SK-N-SH (cell line): ENCODE measurements at regions not wholly inside any gene's neighbourhood (a gene's known extent, or its start where the extent isn't known, plus 50 kb on each side); places are given as distances from the start of the nearest gene placed in this dataset.

ENCODE experiments used
- CTCF ChIA-PET: fragments of 300-600, 350-600 bp; formaldehyde crosslinking; extraction: SDS; loops from one replicate; lab custom pipeline; 2021; lab: Yijun Ruan, JAX
- POLR2A ChIA-PET: fragments of 350-600 bp; sonication (Branson Sonifier 250); formaldehyde crosslinking; extraction: SDS; loops from one replicate; lab custom pipeline; 2020; ENCODE audit warnings: antibody characterized with exemption, inconsistent platforms; lab: Yijun Ruan, JAX
- DNase-seq: peaks from one replicate; pipeline ENCODE4 v3.0.0; 2012
- H2AFZ ChIP-seq: fragments of 200-600 bp; sonication (generic); 2 replicates; pipeline ENCODE4 v1.8.1; 2016; ENCODE audit warnings: antibody characterized with exemption, mild to moderate bottlenecking, low read depth
- H3F3A ChIP-seq: fragments of 200-600 bp; sonication (generic); replicated peaks from 2 replicates; pipeline ENCODE3; 2016; ENCODE audit warnings: antibody characterized with exemption, mild to moderate bottlenecking; ENCODE audit not compliant: insufficient read depth
- H3K27ac ChIP-seq, 2 experiments: fragments of 200-500 bp in 1 of 2; fragments of 200-600 bp in 1 of 2; sonication (Bioruptor generic) in 1 of 2; sonication (generic), shearing (Covaris generic) in 1 of 2; 2 replicates each; pipeline versions ENCODE4 v1.5.1 to v1.6.1; 2014 to 2016; ENCODE audit warnings: low read depth in 2 of 2, inconsistent platforms in 1 of 2, low read length in 1 of 2, mild to moderate bottlenecking in 1 of 2, mixed read lengths in 1 of 2
- H3K27me3 ChIP-seq: fragments of 200-600 bp; sonication (generic), shearing (Covaris generic); 2 replicates; pipeline ENCODE4 v1.6.1; 2016; ENCODE audit warnings: mixed run types; ENCODE audit not compliant: insufficient read depth
- H3K36me3 ChIP-seq, 2 experiments: fragments of 200-500 bp in 1 of 2; fragments of 200-600 bp in 1 of 2; sonication (Bioruptor generic) in 1 of 2; sonication (generic) in 1 of 2; replicated peaks in 1 of 2; 2 replicates each; pipeline versions ENCODE3 to v1.5.1; 2014 to 2016; ENCODE audit warnings: low read length in 1 of 2, mild to moderate bottlenecking in 1 of 2; ENCODE audit not compliant: insufficient read depth in 2 of 2, control insufficient read depth in 1 of 2
- H3K4me1 ChIP-seq, 2 experiments: fragments of 200-500 bp in 1 of 2; fragments of 200-600 bp in 1 of 2; sonication (Bioruptor generic) in 1 of 2; sonication (generic), shearing (Covaris generic) in 1 of 2; 2 replicates each; pipeline versions ENCODE4 v1.5.1 to v1.6.1; 2014 to 2016; ENCODE audit warnings: low read depth in 1 of 2, low read length in 1 of 2, mixed run types in 1 of 2; ENCODE audit not compliant: insufficient read depth in 2 of 2, control insufficient read depth in 1 of 2
- H3K4me2 ChIP-seq: fragments of 200-600 bp; sonication (generic), shearing (Covaris generic); 2 replicates; pipeline ENCODE4 v1.6.1; 2017; ENCODE audit warnings: mixed run types
- H3K4me3 ChIP-seq, 2 experiments: fragments of 200-500 bp in 1 of 2; fragments of 200-600 bp in 1 of 2; sonication (Bioruptor generic) in 1 of 2; sonication (generic), shearing (Covaris generic) in 1 of 2; 2 replicates each; pipeline versions ENCODE4 v1.5.1 to v1.8.1; 2014 to 2016; ENCODE audit warnings: low read depth in 2 of 2, inconsistent platforms in 1 of 2, low read length in 1 of 2, mild to moderate bottlenecking in 1 of 2, mixed read lengths in 1 of 2, moderate library complexity in 1 of 2
- H3K79me2 ChIP-seq: fragments of 200-600 bp; sonication (generic); 2 replicates; pipeline ENCODE4 v1.8.1; 2017; ENCODE audit warnings: mild to moderate bottlenecking; ENCODE audit not compliant: insufficient read depth
- H3K9ac ChIP-seq: fragments of 200-600 bp; sonication (generic); 2 replicates; pipeline ENCODE4 v1.6.1; 2017; ENCODE audit warnings: mixed run types
- H3K9me2 ChIP-seq: fragments of 200-600 bp; sonication (generic); 2 replicates; pipeline ENCODE4 v1.6.1; 2017; ENCODE audit warnings: mixed run types
- H3K9me3 ChIP-seq: fragments of 200-600 bp; sonication (generic); 2 replicates; pipeline ENCODE4 v1.6.1; 2017; ENCODE audit warnings: mixed run types, mild to moderate bottlenecking, moderate library complexity
- H4K20me1 ChIP-seq: fragments of 200-600 bp; sonication (generic); 2 replicates; pipeline ENCODE4 v1.6.1; 2017; ENCODE audit warnings: mild to moderate bottlenecking, mixed run types; ENCODE audit not compliant: insufficient read depth
- CHD2 ChIP-seq: fragments of 150-350 bp; IDR thresholded peaks from 2 replicates; pipeline ENCODE4 v1.6.1; 2018; ENCODE audit warnings: low read length; ENCODE audit not compliant: partially characterized antibody
- EZH2phosphoT487 ChIP-seq: fragments of 200-600 bp; sonication (generic); IDR thresholded peaks from 2 replicates; pipeline ENCODE4 v1.6.1; 2017; ENCODE audit warnings: low read depth, mixed run types, mild to moderate bottlenecking, antibody characterized with exemption, moderate library complexity, borderline replicate concordance
- FOSL2 ChIP-seq: IDR thresholded peaks from 2 replicates; pipeline ENCODE4 v1.4.0; 2012; ENCODE audit warnings: low read depth, mild to moderate bottlenecking, moderate library complexity, borderline replicate concordance
- FOXM1 ChIP-seq: IDR thresholded peaks from 2 replicates; pipeline ENCODE4 v1.4.0; 2012; ENCODE audit warnings: low read depth, mild to moderate bottlenecking
- GABPA ChIP-seq: IDR thresholded peaks from 2 replicates; pipeline ENCODE4 v1.4.0; 2012; ENCODE audit warnings: low read depth, mild to moderate bottlenecking
- JUND ChIP-seq: IDR thresholded peaks from 2 replicates; pipeline ENCODE4 v1.4.0; 2012
- NRF1 ChIP-seq: IDR thresholded peaks from 2 replicates; pipeline ENCODE4 v1.6.1; 2012; ENCODE audit warnings: low read depth, mild to moderate bottlenecking, low read length
- POLR2AphosphoS5 ChIP-seq: IDR thresholded peaks from 2 replicates; pipeline ENCODE4 v1.6.1; 2012; ENCODE audit warnings: low read depth, low read length
- RAD21 ChIP-seq: IDR thresholded peaks from 2 replicates; pipeline ENCODE4 v1.6.1; 2012; ENCODE audit warnings: mild to moderate bottlenecking, low read length
- RCOR1 ChIP-seq: fragments of 150-350 bp; IDR thresholded peaks from 2 replicates; pipeline ENCODE4 v1.6.1; 2017; ENCODE audit warnings: antibody characterized with exemption, low read length
- REST ChIP-seq: IDR thresholded peaks from 2 replicates; pipeline ENCODE4 v1.6.1; 2012; ENCODE audit warnings: mild to moderate bottlenecking, low read depth, low read length, moderate library complexity
- SMC3 ChIP-seq: IDR thresholded peaks from 2 replicates; pipeline ENCODE4 v1.6.1; 2012; ENCODE audit warnings: low read depth, low read length, improper control_type of control experiment
- TAF1 ChIP-seq: IDR thresholded peaks from 2 replicates; pipeline ENCODE4 v1.6.1; 2012; ENCODE audit warnings: low read depth, mild to moderate bottlenecking, low read length, moderate library complexity, borderline replicate concordance
- TCF12 ChIP-seq: IDR thresholded peaks from 2 replicates; pipeline ENCODE4 v1.4.0; 2012
- USF1 ChIP-seq: IDR thresholded peaks from 2 replicates; pipeline ENCODE4 v1.4.0; 2012; ENCODE audit warnings: low read depth, borderline replicate concordance
- USF2 ChIP-seq: fragments of 150-350 bp; IDR thresholded peaks from 2 replicates; pipeline ENCODE4 v1.6.1; 2017; ENCODE audit warnings: antibody characterized with exemption, low read length, low read depth, borderline replicate concordance
- YY1 ChIP-seq: IDR thresholded peaks from 2 replicates; pipeline ENCODE4 v1.4.0; 2012; ENCODE audit warnings: low read depth, mild to moderate bottlenecking
- WGBS: methylation state at CpG from one replicate; pipeline ENCODE4 v1.1.6; 2017; ENCODE audit warnings: low lambda C conversion rate; 5-methylcytosine and 5-hydroxymethylcytosine counted together

GRCh38 chr5:118440496-118440895 lies 547.9 kb downstream of the DTWD2 start:
- Histone ChIP-seq H3K36me3 (no peaks in the 10 kb centered on the region), H3K9ac (no peak overlapping the region), H3K9me3 (no peaks in the 10 kb centered on the region), H3K79me2 (no peaks in the 10 kb centered on the region), H4K20me1 (no peaks in the 10 kb centered on the region), H3K27ac (no peak overlapping the region), H3K4me2 (no peak overlapping the region), H2AFZ (no peak overlapping the region), H3K4me1 (no peaks in the 10 kb centered on the region)
- no peak for DNase-seq
- POLR2A ChIA-PET = no interaction called here
- 21% methylated on average over 5 of the region's 5 CpGs for WGBS
- TF ChIP-seq REST (no peak), FOSL2 (no peak), SMC3 (no peak), RCOR1 (no peak), TCF12 (no peak), USF2 (no peak), POLR2AphosphoS5 (no peak), NRF1 (no peak), EZH2phosphoT487 (no peak), YY1 (no peak), JUND (no peak), CHD2 (no peak), RAD21 (no peak), TAF1 (no peak), FOXM1 (no peak)
- TF ChIP-seq, all 33 proteins: peak for 0
- no peaks in the 10 kb centered on the region for H3F3A ChIP-seq
- no peaks in the 10 kb centered on the region for H3K27me3 ChIP-seq
- H3K9me2 ChIP-seq = no peaks in the 10 kb centered on the region
- no peak overlapping the region for H3K4me3 ChIP-seq
- CTCF ChIA-PET = no interaction called here

- DNase-seq = no peak
- no peaks in the 10 kb centered on the region for H3K27me3 ChIP-seq
- H4K20me1 ChIP-seq = no peaks in the 10 kb centered on the region
- ChIA-PET POLR2A (no interaction called here), CTCF (no interaction called here)
- H2AFZ ChIP-seq = no peak overlapping the region
- no peaks in the 10 kb centered on the region for H3F3A ChIP-seq
- H3K4me2 ChIP-seq = no peak overlapping the region
- 0% methylated on average over 2 of the region's 2 CpGs for WGBS
- no peaks in the 10 kb centered on the region for H3K4me1 ChIP-seq
- H3K79me2 ChIP-seq = no peaks in the 10 kb centered on the region
- H3K36me3 ChIP-seq = no peaks in the 10 kb centered on the region
- H3K9me3 ChIP-seq = no peaks in the 10 kb centered on the region
- TF ChIP-seq USF1 (no peak), GABPA (no peak)
- H3K27ac ChIP-seq = no peak overlapping the region
- no peak overlapping the region for H3K4me3 ChIP-seq
- no peaks in the 10 kb centered on the region for H3K9me2 ChIP-seq
- no peak overlapping the region for H3K9ac ChIP-seq
Measured at GRCh38 chr5:118439831-118440230, 548.5 kb downstream of the DTWD2 start.
